GM19397 (cell line): ENCODE measurements at regions not wholly inside any gene's neighbourhood (a gene's known extent, or its start where the extent isn't known, plus 50 kb on each side); places are given as distances from the start of the nearest gene placed in this dataset.

Experiments used
- ATAC-seq: cut with Tn5 transposase; IDR thresholded peaks from one replicate; pipeline ENCODE4 v1.9.1; 2021; ENCODE audit warnings: mild to moderate bottlenecking, moderate library complexity; ENCODE audit not compliant: unreplicated experiment

DNA sequence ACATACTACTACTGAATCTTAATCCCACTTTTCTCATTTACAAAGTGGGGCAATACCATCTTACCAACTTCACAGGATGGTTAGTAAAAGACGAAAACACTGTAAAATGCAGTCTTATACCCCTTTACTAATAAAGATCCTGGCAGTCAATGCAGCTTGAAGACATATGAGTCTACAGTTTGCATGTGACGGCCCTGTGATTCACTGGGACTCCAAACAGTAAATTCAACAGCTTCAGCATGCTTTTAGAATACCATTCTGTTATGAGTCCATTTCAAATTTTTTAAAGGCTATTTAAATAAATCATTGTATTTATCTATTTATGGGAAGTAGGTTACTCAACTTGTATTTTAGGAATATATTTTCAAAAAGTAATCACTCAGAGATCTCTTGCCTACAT is 629.1 kb downstream of the LIG4 start:
- no peak for ATAC-seq

GRCh38 chr13:107585469-107586180 is 629.7 kb downstream of the LIG4 start:
- ATAC-seq, result no peak

- ATAC-seq, result no peak
Measured at GRCh38 chr13:107582171-107582570, 633.2 kb downstream of the LIG4 start.

DNA sequence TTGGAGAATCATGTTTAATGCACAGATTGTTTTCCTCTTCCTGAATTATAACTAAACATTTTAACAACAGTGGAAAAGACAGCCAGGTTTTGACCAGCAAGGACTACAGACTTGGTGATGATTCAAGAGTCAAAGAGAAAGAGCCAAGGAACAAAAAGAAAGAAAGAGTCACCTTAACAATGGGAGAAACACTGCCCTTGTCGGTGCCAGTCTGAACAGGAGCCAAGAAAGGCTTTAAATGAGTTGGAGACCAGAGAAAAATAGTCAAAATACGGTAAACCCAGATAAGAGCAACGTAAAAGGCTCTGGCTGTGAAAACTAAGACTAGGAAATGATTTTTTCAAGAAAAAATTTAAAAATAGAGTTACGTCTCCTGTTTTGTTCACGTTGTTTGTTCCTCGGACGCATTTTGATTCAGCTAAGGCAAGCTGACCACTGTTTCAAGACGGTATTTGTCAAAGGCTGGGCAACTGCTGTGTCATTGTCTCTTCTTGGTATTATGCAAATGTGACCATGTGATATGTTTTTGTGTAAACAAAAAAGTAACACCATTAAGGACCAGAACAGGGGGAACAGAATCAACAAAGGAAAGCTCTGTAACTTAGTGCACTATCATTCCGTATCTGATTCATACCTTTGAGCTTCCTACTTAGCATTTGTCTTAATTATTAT is 634.5 kb downstream of the LIG4 start:
- ATAC-seq, result no peak

DNA sequence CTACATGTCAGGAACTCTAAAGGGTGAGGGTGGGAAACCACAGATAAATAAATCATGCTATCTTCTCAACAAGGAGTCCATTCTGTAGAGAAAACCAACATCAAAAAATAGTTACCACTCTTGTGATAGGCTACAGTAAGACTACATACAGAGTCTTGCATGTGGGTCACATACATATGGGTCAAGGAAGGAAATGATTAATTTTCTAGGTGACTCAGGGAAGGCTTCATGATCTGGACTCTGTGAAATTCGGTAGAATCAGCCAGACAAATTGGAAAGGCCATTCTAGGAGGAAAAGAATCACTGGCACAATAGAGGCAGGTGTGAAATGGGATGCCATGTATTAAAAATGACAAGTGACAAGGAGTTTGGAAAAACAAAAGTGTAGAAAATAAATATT is 638.9 kb downstream of the LIG4 start:
- ATAC-seq, result no peak

DNA sequence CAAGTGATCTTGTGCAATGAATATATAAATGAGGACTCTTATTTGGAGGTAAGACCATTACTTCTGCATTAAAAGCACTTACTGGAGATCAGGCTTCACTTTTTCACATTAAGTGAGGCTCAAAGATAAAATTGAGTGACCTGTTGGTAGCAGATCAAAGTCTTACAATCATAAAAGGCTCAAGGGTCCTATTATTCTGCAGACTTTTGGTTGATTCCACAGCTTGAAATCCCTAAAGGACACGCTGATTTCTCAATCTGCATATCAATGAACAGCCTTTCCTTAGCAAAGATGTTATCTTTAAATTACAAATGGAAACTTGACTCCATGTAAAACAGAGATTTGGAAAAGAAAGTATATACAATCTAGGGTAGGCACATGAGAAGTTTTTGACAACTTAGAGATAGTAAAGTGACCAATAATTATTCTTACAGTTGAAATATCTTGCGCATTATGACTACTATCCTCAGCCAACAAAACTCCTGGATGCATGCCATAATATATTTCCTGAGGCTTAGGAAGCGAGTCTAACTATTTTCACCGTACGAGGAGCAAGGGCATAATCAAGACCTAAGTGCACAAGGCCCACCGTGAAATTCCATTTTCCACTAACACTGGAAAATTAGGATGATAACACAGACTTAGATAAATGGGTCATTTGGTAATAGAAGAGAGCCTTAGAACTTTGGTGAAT is 640.7 kb downstream of the LIG4 start:
- ATAC-seq, result no peak

DNA sequence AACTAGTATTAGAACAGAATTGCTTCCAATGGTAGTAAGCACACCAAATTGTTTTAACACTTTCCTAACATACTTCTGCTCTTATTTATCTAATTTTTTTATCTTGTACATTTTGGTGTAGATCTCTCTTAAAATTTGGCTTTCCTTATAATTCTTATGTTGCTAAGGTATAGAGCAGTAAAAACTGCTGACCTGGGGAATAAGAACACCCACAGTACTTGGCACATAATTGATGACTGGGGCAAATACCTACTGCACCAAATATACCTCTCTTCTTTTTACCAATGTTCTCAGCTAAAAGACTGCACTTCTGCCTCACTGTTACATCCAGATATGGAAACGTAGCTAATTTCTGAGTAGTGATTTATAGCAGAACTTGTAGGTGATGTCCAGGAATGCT is 642.2 kb downstream of the LIG4 start:
- no peak for ATAC-seq

DNA sequence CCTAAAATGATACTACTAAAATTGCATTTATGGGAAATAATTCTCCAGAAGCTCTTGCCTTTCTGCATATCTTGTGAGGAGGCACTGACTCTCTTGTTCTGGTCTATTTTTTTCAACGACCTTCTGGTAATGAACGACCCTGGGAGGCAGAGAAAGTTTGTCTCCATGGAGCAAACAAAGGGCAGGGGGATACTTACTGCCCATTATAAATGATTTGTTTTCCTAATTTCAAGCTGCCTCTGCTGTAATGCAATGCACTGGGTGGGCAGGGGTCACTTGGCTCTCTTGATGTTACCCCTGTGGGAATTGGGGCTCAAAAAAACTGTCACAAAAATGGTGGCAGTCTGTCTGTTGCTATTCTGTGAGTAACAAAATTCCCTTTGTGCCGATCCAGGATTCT is 643.2 kb downstream of the LIG4 start:
- ATAC-seq, result no peak

DNA sequence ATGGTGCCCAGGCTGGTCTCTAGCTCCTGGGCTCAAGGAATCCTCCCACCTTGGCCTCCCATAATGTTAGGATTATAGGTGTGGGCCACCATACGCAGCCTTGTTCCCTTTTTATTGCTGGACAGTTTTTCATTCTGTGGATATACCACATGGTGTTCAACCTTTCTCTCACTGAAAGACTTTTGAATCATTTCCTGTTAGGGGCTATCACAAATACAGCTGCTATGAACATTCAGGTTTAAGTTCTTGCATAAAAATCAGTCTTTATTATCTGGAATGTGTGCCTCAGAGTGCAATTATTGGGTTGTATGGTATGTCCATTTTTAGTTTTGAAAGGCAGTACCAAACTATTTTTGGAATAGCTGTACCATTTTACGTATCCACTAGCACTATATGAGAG is 647.2 kb downstream of the LIG4 start:
- no peak for ATAC-seq

DNA sequence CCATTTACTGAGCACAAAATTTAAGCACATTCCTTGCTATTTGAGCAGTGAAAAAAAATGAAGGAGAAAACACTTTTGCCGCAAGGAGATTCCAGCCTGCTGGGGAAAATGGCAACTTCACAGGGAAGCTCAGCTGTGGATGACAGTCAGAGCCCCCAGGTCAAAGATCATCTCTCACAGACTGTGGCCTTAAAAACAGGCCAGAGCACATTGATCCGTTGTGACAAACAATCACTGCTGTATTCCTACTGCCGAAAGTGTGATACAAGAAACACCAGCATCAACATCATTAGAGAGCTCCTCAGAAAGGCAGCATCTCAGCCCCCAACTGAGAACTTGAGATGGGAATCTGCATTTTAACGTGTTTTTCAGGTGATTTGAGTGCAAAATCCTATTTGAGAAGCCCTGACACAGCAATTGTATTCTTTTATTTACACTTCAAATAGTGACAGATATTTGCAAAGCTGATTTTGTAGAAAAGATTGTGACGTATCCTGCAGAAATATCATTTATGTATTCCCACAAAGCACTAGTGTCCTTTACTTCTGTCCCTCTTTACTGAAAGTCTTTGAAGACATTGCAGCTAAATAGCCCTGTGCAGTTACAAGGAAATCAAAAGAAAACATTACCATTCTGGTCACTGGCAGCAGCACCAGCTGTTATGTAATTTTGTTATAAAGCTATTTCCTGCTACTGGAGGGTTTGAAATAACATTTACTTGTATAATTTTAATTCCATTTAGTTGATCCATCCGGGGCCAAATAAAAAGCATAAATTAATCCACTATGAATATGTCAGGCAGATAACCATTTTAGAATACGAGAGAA is 652.0 kb downstream of the LIG4 start:
- no peak for ATAC-seq

DNA sequence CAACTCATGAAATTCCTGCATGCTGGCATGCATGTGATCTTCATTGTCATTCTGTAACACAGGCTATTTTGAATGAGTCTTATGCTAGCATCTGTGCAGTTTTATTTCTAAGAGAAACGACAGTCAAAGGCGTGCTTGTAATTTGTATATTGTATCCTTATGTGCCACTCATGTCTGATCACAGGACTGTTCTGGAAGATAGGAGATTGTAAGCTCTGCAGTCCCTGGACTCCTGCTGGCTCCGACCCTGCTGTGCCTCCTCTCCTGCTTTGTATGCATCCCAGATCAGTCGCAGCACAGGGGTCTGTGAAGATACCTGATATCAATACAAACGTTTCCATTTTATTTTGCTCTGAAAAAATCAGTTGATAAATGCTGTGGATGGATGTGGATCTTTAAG is 653.1 kb downstream of the LIG4 start:
- no peak for ATAC-seq

DNA sequence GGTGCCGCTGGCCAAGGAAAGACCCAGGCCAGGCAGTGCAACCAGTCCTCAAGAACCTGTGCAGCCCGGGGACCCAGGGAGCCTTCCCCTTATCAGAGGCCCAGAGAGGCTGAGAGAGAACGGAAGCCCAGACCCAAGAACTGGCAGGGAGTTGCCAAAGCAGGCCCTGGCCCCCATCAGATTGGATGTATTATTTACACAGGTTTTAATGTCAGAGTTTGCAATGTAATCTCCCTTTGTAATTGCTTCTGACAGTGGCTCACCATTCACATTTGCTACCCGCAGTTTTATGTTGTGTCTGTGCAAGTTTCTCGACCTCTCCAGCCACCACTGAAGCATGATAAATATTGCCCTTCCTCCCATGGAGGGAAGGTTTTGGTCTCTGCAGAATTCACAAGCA is 660.9 kb downstream of the LIG4 start:
- ATAC-seq, result no peak

DNA sequence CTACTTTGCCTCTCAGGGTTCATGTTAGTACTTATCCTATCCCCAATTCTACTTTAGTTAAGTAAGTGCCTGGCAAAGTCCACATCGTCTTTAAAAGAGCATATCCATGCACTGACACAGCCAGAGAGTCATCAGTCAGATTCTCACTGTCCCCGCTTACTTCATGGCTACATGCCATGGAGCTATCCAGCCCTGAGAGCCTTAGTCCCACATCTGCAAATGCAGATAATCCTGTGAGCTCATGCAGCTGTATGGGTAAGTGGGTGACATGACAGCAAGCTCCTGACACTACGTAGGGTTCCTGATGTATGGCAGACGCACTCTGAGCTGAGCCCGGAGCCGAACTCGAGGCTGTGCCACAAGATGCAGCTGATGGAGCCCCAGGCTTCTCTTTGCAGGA is 661.5 kb downstream of the LIG4 start:
- no peak for ATAC-seq

DNA sequence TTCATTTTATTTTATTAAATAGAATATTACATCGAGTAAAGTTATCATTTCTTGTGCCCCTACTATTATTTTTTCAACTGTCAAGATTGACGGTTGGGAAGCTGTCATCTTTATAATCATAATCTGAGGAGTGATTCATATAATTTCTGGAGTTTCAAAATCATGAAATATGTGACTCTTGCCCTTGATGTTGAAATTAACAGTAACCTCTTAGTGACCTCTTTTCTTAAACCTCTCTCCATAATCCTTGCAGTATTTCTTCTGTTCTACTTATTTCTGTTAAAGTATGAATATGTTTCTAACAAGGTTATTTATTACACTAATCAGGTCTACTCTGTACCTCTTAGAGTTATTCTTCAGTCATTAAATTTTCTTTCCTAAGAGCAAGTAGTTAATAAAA is 663.8 kb downstream of the LIG4 start:
- ATAC-seq, result no peak

DNA sequence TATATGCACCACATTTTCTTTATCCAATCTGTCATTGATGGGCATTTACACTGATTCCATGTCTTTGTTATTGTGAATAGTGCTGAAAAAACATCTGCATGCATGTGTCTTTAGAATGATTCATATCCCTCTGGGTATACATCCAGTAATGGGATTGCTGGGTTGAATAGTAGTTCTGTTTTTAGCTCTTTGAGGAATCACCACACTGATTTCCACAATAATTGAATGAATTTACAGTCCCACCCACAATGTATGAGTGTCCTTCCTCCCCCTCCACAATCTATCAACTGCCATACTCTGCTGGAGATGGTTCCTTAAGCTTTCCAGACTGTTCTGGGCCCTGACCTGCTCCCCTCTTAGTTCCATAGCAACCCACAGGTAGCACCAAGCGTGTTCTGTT is 667.0 kb downstream of the LIG4 start:
- no peak for ATAC-seq

DNA sequence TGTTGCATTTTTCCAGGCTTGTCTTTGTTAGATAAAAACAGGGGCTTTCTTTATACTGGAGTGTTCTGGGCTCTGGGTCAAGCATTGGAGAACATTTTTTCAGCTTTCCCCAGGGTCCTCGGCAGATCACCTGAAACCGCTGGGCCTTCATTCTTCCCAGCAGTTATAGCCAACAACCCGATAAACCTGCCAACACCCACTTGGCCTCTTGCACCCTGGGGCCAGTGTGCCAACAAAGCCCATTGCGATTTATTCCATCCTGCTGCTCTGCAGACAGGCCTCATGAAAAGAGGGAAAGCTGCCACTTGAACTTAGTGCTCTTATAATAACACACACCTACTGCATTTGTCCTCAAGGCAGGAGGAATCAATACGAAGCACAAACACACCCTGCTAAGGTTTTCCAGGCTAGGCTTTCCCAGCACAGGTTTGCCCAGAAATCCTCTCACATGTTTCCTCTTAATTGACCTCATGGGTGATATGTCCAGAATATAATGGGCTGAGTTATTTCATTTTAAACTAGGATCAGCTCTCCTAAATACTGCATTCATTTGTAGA is 669.3 kb downstream of the LIG4 start:
- no peak for ATAC-seq

DNA sequence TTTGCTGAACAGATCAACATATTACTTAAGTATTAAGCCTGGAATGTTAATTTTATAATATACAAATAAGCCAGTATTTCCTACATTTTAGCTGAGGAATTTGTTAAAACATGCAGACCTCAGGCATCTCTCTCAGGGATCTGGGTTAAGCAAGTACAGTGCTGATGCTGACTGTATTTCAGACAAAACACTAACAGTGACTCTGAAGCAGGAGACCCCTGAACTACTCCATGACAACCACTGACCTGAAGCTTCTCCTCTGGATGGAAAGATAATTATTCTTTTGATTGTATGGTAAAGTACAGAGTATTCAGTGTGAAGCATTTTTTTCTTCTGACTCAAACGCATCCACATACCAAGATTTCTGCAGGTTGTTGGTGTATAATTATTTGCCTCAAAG is 680.8 kb downstream of the LIG4 start:
- no peak for ATAC-seq

- ATAC-seq, result no peak
Measured at GRCh38 chr13:107531816-107532215, 683.5 kb downstream of the LIG4 start.

DNA sequence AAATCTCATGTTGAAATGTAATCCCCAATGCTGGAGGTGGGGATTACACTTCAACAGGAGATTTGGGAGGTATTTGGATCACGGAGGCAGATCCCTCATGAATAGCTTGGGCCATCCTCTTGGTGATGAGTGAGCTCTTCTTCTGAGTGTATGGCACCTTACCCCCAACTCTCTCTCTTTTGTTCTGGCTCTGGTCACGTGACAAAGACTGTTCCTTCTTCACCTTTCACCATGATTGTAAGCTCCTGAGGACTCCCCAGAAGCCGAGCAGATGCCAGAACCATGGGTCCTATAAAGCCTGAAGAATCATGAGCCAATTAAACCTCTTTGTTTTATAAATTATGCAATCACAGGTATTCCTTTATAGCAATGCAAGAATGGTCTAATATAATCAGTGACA is 684.2 kb downstream of the LIG4 start:
- ATAC-seq, result no peak

DNA sequence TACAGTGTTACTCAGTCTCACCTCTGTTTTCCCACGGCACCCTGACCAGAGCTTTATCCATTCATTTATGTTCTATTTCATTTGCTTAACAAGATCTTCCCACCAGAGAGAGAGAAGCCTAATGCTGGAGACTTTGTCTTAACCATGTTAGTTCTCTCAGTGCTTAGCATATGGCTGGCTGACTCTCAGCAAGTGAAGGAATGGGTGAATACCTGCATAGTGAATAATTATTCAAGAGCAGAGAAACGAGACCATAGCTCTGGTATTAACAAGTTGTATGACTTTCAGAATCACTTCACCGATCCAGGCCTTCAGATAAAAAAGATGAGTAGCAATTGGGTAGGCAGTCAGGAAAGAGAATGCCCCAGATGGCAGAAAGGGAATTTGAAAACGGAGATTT is 686.3 kb downstream of the LIG4 start:
- ATAC-seq, result no peak

DNA sequence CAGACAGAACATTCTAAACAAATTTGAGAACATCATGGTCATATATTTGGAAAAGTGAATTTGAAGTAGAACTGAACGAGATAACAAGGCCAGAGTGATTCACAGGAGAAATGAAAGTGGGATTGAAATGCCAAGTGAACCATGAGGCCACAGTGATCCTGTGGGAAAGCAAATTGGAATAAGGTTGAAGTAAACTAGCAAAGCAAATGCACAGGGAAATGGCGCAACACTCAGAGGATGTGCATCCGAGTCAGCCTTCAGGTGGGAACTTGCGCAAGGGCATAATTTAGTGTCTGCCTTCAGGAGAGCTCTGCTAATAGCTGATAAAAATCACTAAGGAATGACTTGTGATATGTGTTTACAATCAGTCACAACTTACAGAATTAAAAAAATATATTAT is 696.6 kb downstream of the LIG4 start:
- no peak for ATAC-seq
